SK-N-SH (cell line): ENCODE measurements at regions not wholly inside any gene's neighbourhood (a gene's known extent, or its start where the extent isn't known, plus 50 kb on each side); places are given as distances from the start of the nearest gene placed in this dataset.

ENCODE experiments used
- CTCF ChIA-PET: fragments of 300-600, 350-600 bp; formaldehyde crosslinking; extraction: SDS; loops from one replicate; lab custom pipeline; 2021; lab: Yijun Ruan, JAX
- POLR2A ChIA-PET: fragments of 350-600 bp; sonication (Branson Sonifier 250); formaldehyde crosslinking; extraction: SDS; loops from one replicate; lab custom pipeline; 2020; ENCODE audit warnings: antibody characterized with exemption, inconsistent platforms; lab: Yijun Ruan, JAX
- DNase-seq: peaks from one replicate; pipeline ENCODE4 v3.0.0; 2012
- H2AFZ ChIP-seq: fragments of 200-600 bp; sonication (generic); 2 replicates; pipeline ENCODE4 v1.8.1; 2016; ENCODE audit warnings: antibody characterized with exemption, mild to moderate bottlenecking, low read depth
- H3F3A ChIP-seq: fragments of 200-600 bp; sonication (generic); replicated peaks from 2 replicates; pipeline ENCODE3; 2016; ENCODE audit warnings: antibody characterized with exemption, mild to moderate bottlenecking; ENCODE audit not compliant: insufficient read depth
- H3K27ac ChIP-seq, 2 experiments: fragments of 200-500 bp in 1 of 2; fragments of 200-600 bp in 1 of 2; sonication (Bioruptor generic) in 1 of 2; sonication (generic), shearing (Covaris generic) in 1 of 2; 2 replicates each; pipeline versions ENCODE4 v1.5.1 to v1.6.1; 2014 to 2016; ENCODE audit warnings: low read depth in 2 of 2, inconsistent platforms in 1 of 2, low read length in 1 of 2, mild to moderate bottlenecking in 1 of 2, mixed read lengths in 1 of 2
- H3K27me3 ChIP-seq: fragments of 200-600 bp; sonication (generic), shearing (Covaris generic); 2 replicates; pipeline ENCODE4 v1.6.1; 2016; ENCODE audit warnings: mixed run types; ENCODE audit not compliant: insufficient read depth
- H3K36me3 ChIP-seq, 2 experiments: fragments of 200-500 bp in 1 of 2; fragments of 200-600 bp in 1 of 2; sonication (Bioruptor generic) in 1 of 2; sonication (generic) in 1 of 2; replicated peaks in 1 of 2; 2 replicates each; pipeline versions ENCODE3 to v1.5.1; 2014 to 2016; ENCODE audit warnings: low read length in 1 of 2, mild to moderate bottlenecking in 1 of 2; ENCODE audit not compliant: insufficient read depth in 2 of 2, control insufficient read depth in 1 of 2
- H3K4me1 ChIP-seq, 2 experiments: fragments of 200-500 bp in 1 of 2; fragments of 200-600 bp in 1 of 2; sonication (Bioruptor generic) in 1 of 2; sonication (generic), shearing (Covaris generic) in 1 of 2; 2 replicates each; pipeline versions ENCODE4 v1.5.1 to v1.6.1; 2014 to 2016; ENCODE audit warnings: low read depth in 1 of 2, low read length in 1 of 2, mixed run types in 1 of 2; ENCODE audit not compliant: insufficient read depth in 2 of 2, control insufficient read depth in 1 of 2
- H3K4me2 ChIP-seq: fragments of 200-600 bp; sonication (generic), shearing (Covaris generic); 2 replicates; pipeline ENCODE4 v1.6.1; 2017; ENCODE audit warnings: mixed run types
- H3K4me3 ChIP-seq, 2 experiments: fragments of 200-500 bp in 1 of 2; fragments of 200-600 bp in 1 of 2; sonication (Bioruptor generic) in 1 of 2; sonication (generic), shearing (Covaris generic) in 1 of 2; 2 replicates each; pipeline versions ENCODE4 v1.5.1 to v1.8.1; 2014 to 2016; ENCODE audit warnings: low read depth in 2 of 2, inconsistent platforms in 1 of 2, low read length in 1 of 2, mild to moderate bottlenecking in 1 of 2, mixed read lengths in 1 of 2, moderate library complexity in 1 of 2
- H3K79me2 ChIP-seq: fragments of 200-600 bp; sonication (generic); 2 replicates; pipeline ENCODE4 v1.8.1; 2017; ENCODE audit warnings: mild to moderate bottlenecking; ENCODE audit not compliant: insufficient read depth
- H3K9ac ChIP-seq: fragments of 200-600 bp; sonication (generic); 2 replicates; pipeline ENCODE4 v1.6.1; 2017; ENCODE audit warnings: mixed run types
- H3K9me2 ChIP-seq: fragments of 200-600 bp; sonication (generic); 2 replicates; pipeline ENCODE4 v1.6.1; 2017; ENCODE audit warnings: mixed run types
- H3K9me3 ChIP-seq: fragments of 200-600 bp; sonication (generic); 2 replicates; pipeline ENCODE4 v1.6.1; 2017; ENCODE audit warnings: mixed run types, mild to moderate bottlenecking, moderate library complexity
- H4K20me1 ChIP-seq: fragments of 200-600 bp; sonication (generic); 2 replicates; pipeline ENCODE4 v1.6.1; 2017; ENCODE audit warnings: mild to moderate bottlenecking, mixed run types; ENCODE audit not compliant: insufficient read depth
- EZH2phosphoT487 ChIP-seq: fragments of 200-600 bp; sonication (generic); IDR thresholded peaks from 2 replicates; pipeline ENCODE4 v1.6.1; 2017; ENCODE audit warnings: low read depth, mixed run types, mild to moderate bottlenecking, antibody characterized with exemption, moderate library complexity, borderline replicate concordance
- FOSL2 ChIP-seq: IDR thresholded peaks from 2 replicates; pipeline ENCODE4 v1.4.0; 2012; ENCODE audit warnings: low read depth, mild to moderate bottlenecking, moderate library complexity, borderline replicate concordance
- FOXJ3 ChIP-seq: sonication (generic); formaldehyde crosslinking; IDR thresholded peaks from 2 replicates; pipeline ENCODE4 v1.5.1; 2020; ENCODE audit warnings: mild to moderate bottlenecking, missing genetic modification reagents
- FOXM1 ChIP-seq: IDR thresholded peaks from 2 replicates; pipeline ENCODE4 v1.4.0; 2012; ENCODE audit warnings: low read depth, mild to moderate bottlenecking
- MXI1 ChIP-seq: IDR thresholded peaks from 2 replicates; pipeline ENCODE4 v1.6.1; 2012; ENCODE audit warnings: mild to moderate bottlenecking, low read depth, low read length, improper control_type of control experiment
- PBX3 ChIP-seq: IDR thresholded peaks from 2 replicates; pipeline ENCODE4; 2012
- RXRA ChIP-seq: IDR thresholded peaks from 2 replicates; pipeline ENCODE4 v1.4.0; 2012; ENCODE audit warnings: low read depth, mild to moderate bottlenecking, borderline replicate concordance
- YY1 ChIP-seq: IDR thresholded peaks from 2 replicates; pipeline ENCODE4 v1.4.0; 2012; ENCODE audit warnings: low read depth, mild to moderate bottlenecking
- WGBS: methylation state at CpG from one replicate; pipeline ENCODE4 v1.1.6; 2017; ENCODE audit warnings: low lambda C conversion rate; 5-methylcytosine and 5-hydroxymethylcytosine counted together
- TF ChIP-seq, protein P1 (sequence below): fragments of 150-350 bp; IDR thresholded peaks from 2 replicates; pipeline ENCODE4 v1.6.1; 2016; ENCODE audit warnings: mild to moderate bottlenecking, low read depth, low read length
- TF ChIP-seq, protein P2 (sequence below): fragments of 150-350 bp; IDR thresholded peaks from 2 replicates; pipeline ENCODE4 v1.6.1; 2017; ENCODE audit warnings: antibody characterized with exemption, low read length, low read depth, borderline replicate concordance
- TF ChIP-seq, protein P3 (sequence below): IDR thresholded peaks from 2 replicates; pipeline ENCODE4 v1.6.1; 2012; ENCODE audit warnings: mild to moderate bottlenecking, low read depth, low read length, moderate library complexity

DNA sequence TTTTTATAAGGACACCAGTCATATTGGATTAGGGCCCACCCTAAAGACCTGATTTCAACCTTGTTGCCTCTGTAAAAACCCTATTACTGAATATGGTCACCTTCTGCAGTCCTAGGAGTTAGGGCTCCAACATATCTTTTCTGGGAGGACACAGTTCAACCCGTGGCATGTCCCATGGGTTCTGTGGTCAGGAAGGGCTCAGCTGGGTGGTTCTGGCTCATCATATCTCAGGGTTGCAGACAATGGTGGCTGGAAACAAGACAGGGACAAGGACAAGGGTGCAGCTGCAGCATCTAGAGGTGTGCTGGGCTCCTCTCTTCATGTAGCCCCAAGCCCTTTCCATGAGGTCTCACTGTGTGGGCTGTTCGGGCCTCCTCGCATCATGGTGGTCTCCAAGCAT lies 63.1 kb upstream of the FOXF1 start:
- ChIA-PET CTCF (no interaction called here), POLR2A (no interaction called here)
- H3K79me2 ChIP-seq = no peaks in the 10 kb centered on the region
- DNase-seq = no peak
- no peak for TF ChIP-seq PBX3
- TF ChIP-seq MXI1 = no peak
- no peak for TF ChIP-seq YY1
- TF ChIP-seq, protein P1, sequence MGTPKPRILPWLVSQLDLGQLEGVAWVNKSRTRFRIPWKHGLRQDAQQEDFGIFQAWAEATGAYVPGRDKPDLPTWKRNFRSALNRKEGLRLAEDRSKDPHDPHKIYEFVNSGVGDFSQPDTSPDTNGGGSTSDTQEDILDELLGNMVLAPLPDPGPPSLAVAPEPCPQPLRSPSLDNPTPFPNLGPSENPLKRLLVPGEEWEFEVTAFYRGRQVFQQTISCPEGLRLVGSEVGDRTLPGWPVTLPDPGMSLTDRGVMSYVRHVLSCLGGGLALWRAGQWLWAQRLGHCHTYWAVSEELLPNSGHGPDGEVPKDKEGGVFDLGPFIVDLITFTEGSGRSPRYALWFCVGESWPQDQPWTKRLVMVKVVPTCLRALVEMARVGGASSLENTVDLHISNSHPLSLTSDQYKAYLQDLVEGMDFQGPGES = no peak
- TF ChIP-seq FOXM1 = no peak
- no peak for TF ChIP-seq FOSL2
- TF ChIP-seq, protein P2, sequence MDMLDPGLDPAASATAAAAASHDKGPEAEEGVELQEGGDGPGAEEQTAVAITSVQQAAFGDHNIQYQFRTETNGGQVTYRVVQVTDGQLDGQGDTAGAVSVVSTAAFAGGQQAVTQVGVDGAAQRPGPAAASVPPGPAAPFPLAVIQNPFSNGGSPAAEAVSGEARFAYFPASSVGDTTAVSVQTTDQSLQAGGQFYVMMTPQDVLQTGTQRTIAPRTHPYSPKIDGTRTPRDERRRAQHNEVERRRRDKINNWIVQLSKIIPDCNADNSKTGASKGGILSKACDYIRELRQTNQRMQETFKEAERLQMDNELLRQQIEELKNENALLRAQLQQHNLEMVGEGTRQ = no peak
- H3K4me2 ChIP-seq = no peak overlapping the region
- no peaks in the 10 kb centered on the region for H3K36me3 ChIP-seq
- 0% methylated on average over 2 of the region's 3 CpGs for whole genome bisulfite sequencing
- H3K9me2 ChIP-seq = no peaks in the 10 kb centered on the region
- no peaks in the 10 kb centered on the region for H4K20me1 ChIP-seq
- H2AFZ ChIP-seq = no peak overlapping the region
- H3K9me3 ChIP-seq = no peaks in the 10 kb centered on the region
- no peaks in the 10 kb centered on the region for H3F3A ChIP-seq
- no peak overlapping the region for H3K27ac ChIP-seq
- no peak overlapping the region for H3K9ac ChIP-seq
- no peaks in the 10 kb centered on the region; a peak in 1 of 4 replicates for H3K4me1 ChIP-seq
- H3K4me3 ChIP-seq = no peak overlapping the region
- H3K27me3 ChIP-seq = peaks cover 66% of the 10 kb centered on the region; the same call in 1 of the 2 replicates

DNA sequence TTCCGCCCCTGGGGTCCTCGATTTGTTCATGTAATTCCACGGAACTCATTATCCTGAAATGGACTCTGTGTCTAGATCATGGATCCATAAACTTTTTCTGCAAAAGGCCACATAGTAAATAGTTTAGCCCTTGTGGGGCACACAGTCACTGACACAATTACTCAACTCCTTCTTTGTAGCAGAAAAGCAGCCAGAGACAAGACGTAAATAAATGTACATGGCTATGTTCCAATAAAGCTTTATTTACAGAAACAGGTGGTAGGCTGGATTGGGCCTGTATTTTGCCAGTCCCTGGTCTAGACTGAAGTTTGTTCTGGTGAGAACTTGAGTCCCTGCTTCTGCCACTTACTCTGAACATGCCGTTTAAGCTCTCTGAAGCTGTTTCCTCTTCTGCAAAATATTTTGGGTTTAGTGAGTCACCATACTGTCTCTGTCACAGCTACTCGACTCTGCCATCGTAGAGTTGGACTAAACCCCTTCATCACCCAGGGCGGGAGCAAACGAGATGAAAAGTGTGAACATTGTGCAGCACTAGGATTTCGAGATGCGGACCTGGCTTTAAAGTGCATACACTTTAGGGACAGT lies 61.9 kb upstream of the FOXF1 start:
- Histone ChIP-seq H4K20me1 (no peaks in the 10 kb centered on the region), H3K27me3 (peaks cover 66% of the 10 kb centered on the region; the same call in 1 of the 2 replicates), H3K79me2 (no peaks in the 10 kb centered on the region), H3K9me2 (no peaks in the 10 kb centered on the region), H3K9me3 (no peaks in the 10 kb centered on the region), H3K27ac (no peak overlapping the region), H3K4me1 (no peaks in the 10 kb centered on the region; a peak in 1 of 4 replicates)
- 30% methylated on average over 11 of the region's 11 CpGs for WGBS
- POLR2A ChIA-PET = no interaction called here
- CTCF ChIA-PET = no interaction called here
- TF ChIP-seq, protein P1 = no peak
- TF ChIP-seq FOXJ3 (CRISPR knock-in tag) = no peak
- TF ChIP-seq RXRA = no peak
- TF ChIP-seq PBX3 = no peak
- TF ChIP-seq EZH2phosphoT487 = no peak
- TF ChIP-seq, protein P3, sequence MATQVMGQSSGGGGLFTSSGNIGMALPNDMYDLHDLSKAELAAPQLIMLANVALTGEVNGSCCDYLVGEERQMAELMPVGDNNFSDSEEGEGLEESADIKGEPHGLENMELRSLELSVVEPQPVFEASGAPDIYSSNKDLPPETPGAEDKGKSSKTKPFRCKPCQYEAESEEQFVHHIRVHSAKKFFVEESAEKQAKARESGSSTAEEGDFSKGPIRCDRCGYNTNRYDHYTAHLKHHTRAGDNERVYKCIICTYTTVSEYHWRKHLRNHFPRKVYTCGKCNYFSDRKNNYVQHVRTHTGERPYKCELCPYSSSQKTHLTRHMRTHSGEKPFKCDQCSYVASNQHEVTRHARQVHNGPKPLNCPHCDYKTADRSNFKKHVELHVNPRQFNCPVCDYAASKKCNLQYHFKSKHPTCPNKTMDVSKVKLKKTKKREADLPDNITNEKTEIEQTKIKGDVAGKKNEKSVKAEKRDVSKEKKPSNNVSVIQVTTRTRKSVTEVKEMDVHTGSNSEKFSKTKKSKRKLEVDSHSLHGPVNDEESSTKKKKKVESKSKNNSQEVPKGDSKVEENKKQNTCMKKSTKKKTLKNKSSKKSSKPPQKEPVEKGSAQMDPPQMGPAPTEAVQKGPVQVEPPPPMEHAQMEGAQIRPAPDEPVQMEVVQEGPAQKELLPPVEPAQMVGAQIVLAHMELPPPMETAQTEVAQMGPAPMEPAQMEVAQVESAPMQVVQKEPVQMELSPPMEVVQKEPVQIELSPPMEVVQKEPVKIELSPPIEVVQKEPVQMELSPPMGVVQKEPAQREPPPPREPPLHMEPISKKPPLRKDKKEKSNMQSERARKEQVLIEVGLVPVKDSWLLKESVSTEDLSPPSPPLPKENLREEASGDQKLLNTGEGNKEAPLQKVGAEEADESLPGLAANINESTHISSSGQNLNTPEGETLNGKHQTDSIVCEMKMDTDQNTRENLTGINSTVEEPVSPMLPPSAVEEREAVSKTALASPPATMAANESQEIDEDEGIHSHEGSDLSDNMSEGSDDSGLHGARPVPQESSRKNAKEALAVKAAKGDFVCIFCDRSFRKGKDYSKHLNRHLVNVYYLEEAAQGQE = no peak
- TF ChIP-seq, all 33 proteins: peak for 0
- no peak overlapping the region for H3K9ac ChIP-seq
- no peak overlapping the region for H3K4me2 ChIP-seq
- no peak for DNase-seq
- no peak overlapping the region for H2AFZ ChIP-seq
- no peaks in the 10 kb centered on the region for H3F3A ChIP-seq
- H3K4me3 ChIP-seq = no peak overlapping the region
- no peaks in the 10 kb centered on the region for H3K36me3 ChIP-seq
